ENCODE measurements at regions not wholly inside any gene's neighbourhood (a gene's known extent, or its start where the extent isn't known, plus 50 kb on each side); places are given as distances from the start of the nearest gene placed in this dataset.

GRCh38 chr5:143671021-143671420, 140.9 kb upstream of the HMHB1 start:
- WGBS, 2 donors, result 79 to 97% methylated on average over 5 of the region's 5 CpGs

DNA sequence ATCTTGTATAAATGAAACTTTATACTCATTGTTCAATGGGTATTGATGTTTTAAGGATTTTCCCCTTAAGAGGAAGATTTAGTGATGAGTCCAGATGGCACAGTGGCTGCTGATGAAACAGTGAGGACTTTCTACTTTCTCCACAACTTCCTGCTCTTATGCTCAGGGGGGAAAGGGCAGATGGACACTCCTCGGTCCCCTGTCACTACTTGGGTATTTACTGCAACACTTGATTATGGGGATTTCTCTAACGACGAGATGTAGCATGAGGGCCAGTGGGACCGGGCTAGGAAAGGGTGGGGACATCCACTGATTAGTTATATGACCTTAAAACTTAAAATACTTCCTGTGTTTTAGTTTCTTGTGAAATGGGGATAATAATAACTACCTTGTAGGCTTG, 146.1 kb upstream of the HMHB1 start:
- TF ChIP-seq, protein P1, sequence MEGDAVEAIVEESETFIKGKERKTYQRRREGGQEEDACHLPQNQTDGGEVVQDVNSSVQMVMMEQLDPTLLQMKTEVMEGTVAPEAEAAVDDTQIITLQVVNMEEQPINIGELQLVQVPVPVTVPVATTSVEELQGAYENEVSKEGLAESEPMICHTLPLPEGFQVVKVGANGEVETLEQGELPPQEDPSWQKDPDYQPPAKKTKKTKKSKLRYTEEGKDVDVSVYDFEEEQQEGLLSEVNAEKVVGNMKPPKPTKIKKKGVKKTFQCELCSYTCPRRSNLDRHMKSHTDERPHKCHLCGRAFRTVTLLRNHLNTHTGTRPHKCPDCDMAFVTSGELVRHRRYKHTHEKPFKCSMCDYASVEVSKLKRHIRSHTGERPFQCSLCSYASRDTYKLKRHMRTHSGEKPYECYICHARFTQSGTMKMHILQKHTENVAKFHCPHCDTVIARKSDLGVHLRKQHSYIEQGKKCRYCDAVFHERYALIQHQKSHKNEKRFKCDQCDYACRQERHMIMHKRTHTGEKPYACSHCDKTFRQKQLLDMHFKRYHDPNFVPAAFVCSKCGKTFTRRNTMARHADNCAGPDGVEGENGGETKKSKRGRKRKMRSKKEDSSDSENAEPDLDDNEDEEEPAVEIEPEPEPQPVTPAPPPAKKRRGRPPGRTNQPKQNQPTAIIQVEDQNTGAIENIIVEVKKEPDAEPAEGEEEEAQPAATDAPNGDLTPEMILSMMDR (IDR thresholded peaks at IDR 0.05), result no peak
- TF ChIP-seq POLR2A (IDR thresholded peaks at IDR 0.05), result no peak
- no peak overlapping the region for H3K27ac ChIP-seq
- H3K27me3 ChIP-seq, result no peaks in the 10 kb centered on the region
- no peak for DNase-seq
- no peaks in the 10 kb centered on the region for H3K4me1 ChIP-seq
- no peaks in the 10 kb centered on the region for H3K9me3 ChIP-seq
- no peaks in the 10 kb centered on the region for H3K36me3 ChIP-seq (ENCODE audit: low read depth, missing control alignments)
- WGBS, 2 donors, result 77 to 82% methylated on average over 4 of the region's 4 CpGs
- H3K4me3 ChIP-seq, result no peak overlapping the region
- intact Hi-C loops (cut with DNase I; ENCODE audit: low total_unique reads), result no loop called here

More at GRCh38 chr5:143671021-143671420, 140.9 kb upstream of the HMHB1 start:
- TF ChIP-seq, protein P1 (IDR thresholded peaks at IDR 0.05), result no peak
- intact Hi-C loops (cut with DNase I; ENCODE audit: low total_unique reads), result no loop called here
- Histone ChIP-seq H3K4me3 (no peak overlapping the region), H3K4me1 (no peaks in the 10 kb centered on the region), H3K27ac (no peak overlapping the region), H3K9me3 (no peaks in the 10 kb centered on the region), H3K27me3 (no peaks in the 10 kb centered on the region), H3K36me3 (ENCODE audit: low read depth, missing control alignments) (no peaks in the 10 kb centered on the region)
- DNase-seq, result no peak

- no peak for DNase-seq
- WGBS, 2 donors, result 90% methylated on average over 2 of the region's 2 CpGs
- Histone ChIP-seq H3K27me3 (no peaks in the 10 kb centered on the region), H3K4me1 (no peaks in the 10 kb centered on the region), H3K27ac (no peak overlapping the region), H3K4me3 (no peak overlapping the region), H3K9me3 (no peaks in the 10 kb centered on the region), H3K36me3 (ENCODE audit: low read depth, missing control alignments) (no peaks in the 10 kb centered on the region)
- TF ChIP-seq, protein P1 (IDR thresholded peaks at IDR 0.05), result no peak
- TF ChIP-seq POLR2A (IDR thresholded peaks at IDR 0.05), result no peak
- intact Hi-C loops (cut with DNase I; ENCODE audit: low total_unique reads), result no loop called here
These were observed 147.3 kb upstream of the HMHB1 start for GRCh38 chr5:143664623-143665022.

DNA sequence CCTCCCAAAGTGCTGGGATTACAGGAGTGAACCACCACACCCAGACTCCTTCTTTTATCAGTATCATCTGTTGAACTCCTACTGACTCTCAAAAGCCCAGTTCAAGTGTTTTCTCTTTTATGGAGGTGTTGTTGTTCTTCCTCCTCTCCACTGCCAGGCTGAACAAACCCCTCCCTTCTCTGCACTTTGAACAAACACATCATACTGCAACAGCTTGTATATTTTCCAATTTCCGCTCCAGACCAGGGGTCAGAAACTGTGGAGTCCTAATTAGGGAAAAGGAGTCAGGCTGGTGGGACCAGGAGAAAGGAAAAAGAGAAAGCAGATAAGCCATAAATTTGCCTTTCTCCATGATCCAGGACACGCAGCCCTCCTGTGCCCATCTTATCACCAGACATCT, 148.1 kb upstream of the HMHB1 start:
- WGBS, 2 donors, result 65 to 76% methylated on average over 2 of the region's 2 CpGs
- no peak for DNase-seq
- intact Hi-C loops (cut with DNase I; ENCODE audit: low total_unique reads), result no loop called here
- Histone ChIP-seq H3K4me3 (no peak overlapping the region), H3K4me1 (no peaks in the 10 kb centered on the region), H3K9me3 (no peaks in the 10 kb centered on the region), H3K27me3 (no peaks in the 10 kb centered on the region), H3K36me3 (ENCODE audit: low read depth, missing control alignments) (no peaks in the 10 kb centered on the region), H3K27ac (no peak overlapping the region)
- TF ChIP-seq, protein P1 (IDR thresholded peaks at IDR 0.05), result no peak
- TF ChIP-seq POLR2A (IDR thresholded peaks at IDR 0.05), result no peak

DNA sequence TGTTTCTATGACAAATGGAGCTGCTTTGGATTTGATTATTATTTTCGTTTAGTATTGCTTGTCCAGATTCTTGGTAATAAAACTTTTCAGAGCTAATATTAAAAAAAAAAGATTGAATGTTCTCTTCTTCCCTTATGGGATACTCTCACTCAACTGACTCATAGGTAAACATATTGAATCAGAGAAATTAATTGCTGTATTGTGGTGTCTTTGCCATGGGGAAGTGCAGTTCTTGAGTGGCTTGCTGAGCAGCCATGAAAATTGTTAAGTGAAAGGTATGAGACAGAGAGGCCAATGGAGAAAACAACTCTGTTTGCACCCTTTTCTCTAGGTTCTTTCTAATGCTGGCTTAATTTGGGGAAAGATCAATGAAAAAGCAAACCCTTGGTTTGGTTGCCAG, 149.9 kb upstream of the HMHB1 start:
- Histone ChIP-seq H3K36me3 (ENCODE audit: low read depth, missing control alignments) (no peaks in the 10 kb centered on the region), H3K9me3 (no peaks in the 10 kb centered on the region), H3K27me3 (no peaks in the 10 kb centered on the region), H3K27ac (no peak overlapping the region), H3K4me3 (no peak overlapping the region), H3K4me1 (no peaks in the 10 kb centered on the region)
- no peak for DNase-seq
- no peak for TF ChIP-seq POLR2A (IDR thresholded peaks at IDR 0.05)
- TF ChIP-seq, protein P1 (IDR thresholded peaks at IDR 0.05), result no peak
- WGBS, 2 donors, result 71 to 84% methylated on average over 1 of the region's 1 CpG
- intact Hi-C loops (cut with DNase I; ENCODE audit: low total_unique reads), result no loop called here
